IMR-90 (cell line): ENCODE measurements at regions not wholly inside any gene's neighbourhood (a gene's known extent, or its start where the extent isn't known, plus 50 kb on each side); places are given as distances from the start of the nearest gene placed in this dataset.

ENCODE experiments used
- CEBPB ChIP-seq: IDR thresholded peaks from 2 replicates; pipeline ENCODE4 v1.6.1; 2012; ENCODE audit warnings: low read depth, low read length, improper control_type of control experiment
- ELK1 ChIP-seq: fragments of 150-350 bp; IDR thresholded peaks from 2 replicates; pipeline ENCODE4 v1.6.1; 2016; ENCODE audit warnings: low read depth, mild to moderate bottlenecking, low read length, moderate library complexity, borderline replicate concordance
- MAZ ChIP-seq: IDR thresholded peaks from 2 replicates; pipeline ENCODE4 v1.6.1; 2012; ENCODE audit warnings: low read depth, mild to moderate bottlenecking, low read length, improper control_type of control experiment, moderate library complexity, borderline replicate concordance
- MXI1 ChIP-seq: IDR thresholded peaks from 2 replicates; pipeline ENCODE4 v1.6.1; 2012; ENCODE audit warnings: low read depth, mild to moderate bottlenecking, low read length, moderate library complexity, borderline replicate concordance
- TF ChIP-seq, protein P1 (sequence below): conservative IDR thresholded peaks from 2 replicates; pipeline ENCODE4 v1.5.1; 2012; ENCODE audit warnings: mild to moderate bottlenecking, low read depth, low read length, improper control_type of control experiment

DNA sequence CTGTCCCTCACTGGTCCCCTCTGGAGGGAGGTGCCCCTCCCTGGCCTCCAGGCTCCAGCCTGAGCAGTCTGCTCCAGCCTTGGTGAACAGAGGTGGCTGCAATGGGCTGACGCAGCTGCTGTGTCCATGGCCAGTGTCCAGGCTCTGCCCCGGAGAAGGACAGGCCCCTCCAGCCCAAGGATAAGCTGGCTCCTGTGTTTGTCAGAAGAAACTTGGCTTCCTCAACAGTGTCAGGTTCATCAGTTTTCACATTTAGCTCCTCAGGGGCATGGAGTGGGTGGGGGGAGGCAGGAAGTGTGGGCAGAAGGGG lies 402.8 kb downstream of the MATN1 start:
- no peak for TF ChIP-seq MXI1
- TF ChIP-seq, protein P1, sequence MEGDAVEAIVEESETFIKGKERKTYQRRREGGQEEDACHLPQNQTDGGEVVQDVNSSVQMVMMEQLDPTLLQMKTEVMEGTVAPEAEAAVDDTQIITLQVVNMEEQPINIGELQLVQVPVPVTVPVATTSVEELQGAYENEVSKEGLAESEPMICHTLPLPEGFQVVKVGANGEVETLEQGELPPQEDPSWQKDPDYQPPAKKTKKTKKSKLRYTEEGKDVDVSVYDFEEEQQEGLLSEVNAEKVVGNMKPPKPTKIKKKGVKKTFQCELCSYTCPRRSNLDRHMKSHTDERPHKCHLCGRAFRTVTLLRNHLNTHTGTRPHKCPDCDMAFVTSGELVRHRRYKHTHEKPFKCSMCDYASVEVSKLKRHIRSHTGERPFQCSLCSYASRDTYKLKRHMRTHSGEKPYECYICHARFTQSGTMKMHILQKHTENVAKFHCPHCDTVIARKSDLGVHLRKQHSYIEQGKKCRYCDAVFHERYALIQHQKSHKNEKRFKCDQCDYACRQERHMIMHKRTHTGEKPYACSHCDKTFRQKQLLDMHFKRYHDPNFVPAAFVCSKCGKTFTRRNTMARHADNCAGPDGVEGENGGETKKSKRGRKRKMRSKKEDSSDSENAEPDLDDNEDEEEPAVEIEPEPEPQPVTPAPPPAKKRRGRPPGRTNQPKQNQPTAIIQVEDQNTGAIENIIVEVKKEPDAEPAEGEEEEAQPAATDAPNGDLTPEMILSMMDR: no peak
- TF ChIP-seq CEBPB: no peak
- TF ChIP-seq MAZ: no peak
- TF ChIP-seq ELK1: no peak
